HG03175 (cell line): ENCODE measurements at regions not wholly inside any gene's neighbourhood (a gene's known extent, or its start where the extent isn't known, plus 50 kb on each side); places are given as distances from the start of the nearest gene placed in this dataset.
"Not testable (repeated sequence)": the region's sequence is repeated elsewhere in the genome, so short reads cannot be mapped to it uniquely, and the experiment has no call there.

Experiments
- ATAC-seq: cut with Tn5 transposase; IDR thresholded peaks from one replicate; pipeline ENCODE4 v1.9.1; 2021; ENCODE audit warnings: mild to moderate bottlenecking, moderate library complexity; ENCODE audit not compliant: unreplicated experiment

GRCh38 chr3:36175916-36176461 is 204.3 kb upstream of the STAC start:
- ATAC-seq, result no peak

- no peak for ATAC-seq
Measured at GRCh38 chr3:36178018-36178417, 202.3 kb upstream of the STAC start.

- no peak for ATAC-seq
Measured at GRCh38 chr3:36182024-36182423, 198.3 kb upstream of the STAC start.

GRCh38 chr3:36187197-36187596 is 193.1 kb upstream of the STAC start:
- ATAC-seq, result not testable (repeated sequence)

- ATAC-seq, result no peak
Measured at GRCh38 chr3:36192901-36193300, 187.4 kb upstream of the STAC start.

GRCh38 chr3:36193448-36193847 is 186.9 kb upstream of the STAC start:
- no peak for ATAC-seq

- no peak for ATAC-seq
Measured at GRCh38 chr3:36196058-36196457, 184.2 kb upstream of the STAC start.

GRCh38 chr3:36197151-36197550 is 183.2 kb upstream of the STAC start:
- ATAC-seq, result no peak

GRCh38 chr3:36201546-36201945 is 178.8 kb upstream of the STAC start:
- ATAC-seq, result no peak

- ATAC-seq, result no peak
Measured at GRCh38 chr3:36206956-36207580, 173.2 kb upstream of the STAC start.

- peak; percentile 63 for ATAC-seq
Measured at GRCh38 chr3:36210840-36211651, 169.3 kb upstream of the STAC start.

GRCh38 chr3:36211652-36211999 is 168.7 kb upstream of the STAC start:
- ATAC-seq, result peak; percentile 44

GRCh38 chr3:36212251-36212650 is 168.1 kb upstream of the STAC start:
- no peak for ATAC-seq

GRCh38 chr3:36214460-36214859 is 165.8 kb upstream of the STAC start:
- no peak for ATAC-seq

GRCh38 chr3:36215241-36215640 is 165.1 kb upstream of the STAC start:
- ATAC-seq, result no peak

- no peak for ATAC-seq
Measured at GRCh38 chr3:36219398-36219797, 160.9 kb upstream of the STAC start.

- ATAC-seq, result no peak
Measured at GRCh38 chr3:36220173-36220572, 160.1 kb upstream of the STAC start.

GRCh38 chr3:36221975-36222374 is 158.3 kb upstream of the STAC start:
- ATAC-seq, result no peak

- no peak for ATAC-seq
Measured at GRCh38 chr3:36227980-36228379, 152.3 kb upstream of the STAC start.

- no peak for ATAC-seq
Measured at GRCh38 chr3:36229496-36229895, 150.8 kb upstream of the STAC start.

GRCh38 chr3:36232797-36233489 is 147.4 kb upstream of the STAC start:
- ATAC-seq, result no peak

GRCh38 chr3:36244728-36245127 is 135.6 kb upstream of the STAC start:
- ATAC-seq, result no peak
